HepG2 (cell line): ENCODE measurements at regions not wholly inside any gene's neighbourhood (a gene's known extent, or its start where the extent isn't known, plus 50 kb on each side); places are given as distances from the start of the nearest gene placed in this dataset.
A peak's percentile ranks its signal among the peaks of the same experiment; 100 is the strongest.

Experiments used
- ATAC-seq: fragments of 200-7000 bp; cut with Tn5 transposase; 3 replicates; pipeline ENCODE4 v1.9.1; 2020; ENCODE audit warnings: mild to moderate bottlenecking, moderate library complexity
- BruUV-seq: library from RNA; stranded (reverse); fragments of 400-500 nt; replicated peaks from 2 replicates; lab custom pipeline; 2021; lab: Mats Ljungman, UMichigan
- CTCF ChIA-PET: fragments of 300-600 bp; formaldehyde crosslinking; extraction: SDS; loops from one replicate; lab custom pipeline; 2021; ENCODE audit warnings: low total read pairs, inconsistent platforms, low intra/inter-chr PET ratio; lab: Yijun Ruan, JAX
- POLR2A ChIA-PET: fragments of 350-600 bp; sonication (Branson Sonifier 250); formaldehyde crosslinking; loops from one replicate; lab custom pipeline; 2020; ENCODE audit warnings: antibody characterized with exemption, inconsistent platforms; lab: Yijun Ruan, JAX
- DNase-seq: peaks from one replicate; pipeline ENCODE4 v3.0.0-alpha.2; 2015; ENCODE audit warnings: low spot score
- FAIRE-seq: peaks from 3 replicates; lab custom pipeline; 2011; peaks lifted over from hg19 to GRCh38; lab: Jason Lieb, UNC
- H2AFZ ChIP-seq: one replicate; pipeline ENCODE4 v1.6.1; 2011; ENCODE audit warnings: low read length, inconsistent platforms
- H3K27ac ChIP-seq: fragments of 300-600 bp; 3 replicates; pipeline ENCODE4 v1.8.0; 2011; ENCODE audit warnings: mixed run types, mild to moderate bottlenecking, mixed read lengths, low read length, inconsistent platforms; ENCODE audit not compliant: insufficient read depth; ENCODE audit errors: extremely low read length
- H3K27me3 ChIP-seq, 2 experiments: fragments of 200-600 bp in 1 of 2; 2 replicates in 1 of 2; 3 replicates in 1 of 2; pipeline versions ENCODE4 v1.6.0 to v1.8.0; 2011; ENCODE audit warnings: low read length in 2 of 2, mild to moderate bottlenecking in 2 of 2, moderate library complexity in 2 of 2, inconsistent platforms in 1 of 2; ENCODE audit not compliant: insufficient read depth in 2 of 2, control insufficient read depth in 1 of 2
- H3K36me3 ChIP-seq, 2 experiments: fragments of 200-600 bp in 1 of 2; replicated peaks in 1 of 2; 2 replicates in 1 of 2; 3 replicates in 1 of 2; pipeline versions ENCODE4 v1.5.1 to v1.8.0; 2011; ENCODE audit warnings: low read length in 2 of 2, inconsistent platforms in 1 of 2; ENCODE audit not compliant: insufficient read depth in 2 of 2, control insufficient read depth in 1 of 2
- H3K4me1 ChIP-seq: 2 replicates; pipeline ENCODE4 v1.5.1; 2012; ENCODE audit warnings: low read length, inconsistent platforms; ENCODE audit not compliant: insufficient read depth
- H3K4me2 ChIP-seq: 2 replicates; pipeline ENCODE4 v1.6.0; 2011; ENCODE audit warnings: low read depth, low read length, inconsistent platforms
- H3K4me3 ChIP-seq, 3 experiments: fragments of 200-600 bp in 1 of 3; sonication (generic), shearing (Covaris generic) in 1 of 3; replicated peaks in 1 of 3; 2 replicates each; pipeline ENCODE4 v1.5.1; 2011 to 2016; ENCODE audit warnings: low read length in 3 of 3, inconsistent platforms in 2 of 3, low read depth in 2 of 3, mild to moderate bottlenecking in 2 of 3, control low read depth in 1 of 3, mixed read lengths in 1 of 3; ENCODE audit not compliant: insufficient read depth in 1 of 3
- H3K79me2 ChIP-seq: one replicate; pipeline ENCODE4 v1.6.1; 2011; ENCODE audit warnings: low read length, inconsistent platforms; ENCODE audit not compliant: insufficient read depth
- H3K9ac ChIP-seq: 2 replicates; pipeline ENCODE4 v1.6.0; 2011; ENCODE audit warnings: mild to moderate bottlenecking, low read depth, low read length, inconsistent platforms; ENCODE audit not compliant: insufficient read depth
- H3K9me3 ChIP-seq: 2 replicates; pipeline ENCODE4 v1.5.1; 2012; ENCODE audit warnings: mild to moderate bottlenecking, low read length
- H4K20me1 ChIP-seq: 2 replicates; pipeline ENCODE4 v1.6.0; 2011; ENCODE audit warnings: inconsistent platforms, mild to moderate bottlenecking, low read length, moderate library complexity; ENCODE audit not compliant: insufficient read depth
- AKNA ChIP-seq: sonication (generic); formaldehyde crosslinking; IDR thresholded peaks from 2 replicates; pipeline ENCODE4 v1.4.0; 2020; ENCODE audit warnings: missing genetic modification reagents, borderline replicate concordance
- CTCF ChIP-seq: sonication (generic); formaldehyde crosslinking; IDR thresholded peaks from 2 replicates; pipeline ENCODE4 v1.5.0; 2020; ENCODE audit warnings: mild to moderate bottlenecking, missing genetic modification reagents, moderate library complexity
- EED ChIP-seq: sonication (generic); formaldehyde crosslinking; IDR thresholded peaks from 2 replicates; pipeline ENCODE4 v1.5.0; 2020; ENCODE audit warnings: mild to moderate bottlenecking, missing genetic modification reagents
- GFI1 ChIP-seq: sonication (generic); formaldehyde crosslinking; IDR thresholded peaks from 2 replicates; pipeline ENCODE4 v1.5.0; 2020; ENCODE audit warnings: missing genetic modification reagents, mild to moderate bottlenecking, borderline replicate concordance
- HNF4A ChIP-seq: sonication (generic); formaldehyde crosslinking; IDR thresholded peaks from 2 replicates; pipeline ENCODE4 v1.4.0; 2020; ENCODE audit warnings: missing genetic modification reagents
- ISX ChIP-seq: sonication (generic); formaldehyde crosslinking; conservative IDR thresholded peaks from 2 replicates; pipeline ENCODE4 v1.5.0; 2020; ENCODE audit warnings: missing genetic modification reagents
- KLF6 ChIP-seq: IDR thresholded peaks from 2 replicates; pipeline ENCODE4 v1.8.0; 2016; ENCODE audit warnings: missing biosample characterization, missing genetic modification reagents
- LCORL ChIP-seq, 2 experiments: fragments of 450-650 bp in 1 of 2; sonication (generic) in 1 of 2; formaldehyde crosslinking in 1 of 2; IDR thresholded peaks; 2 replicates each; pipeline versions ENCODE4 v1.5.0 to v1.6.1; 2017 to 2020; ENCODE audit warnings: antibody characterized with exemption in 1 of 2, missing genetic modification reagents in 1 of 2
- MEIS1 ChIP-seq: sonication (generic); formaldehyde crosslinking; IDR thresholded peaks from 2 replicates; pipeline ENCODE4 v1.9.0; 2021; ENCODE audit warnings: mild to moderate bottlenecking, missing genetic modification reagents, moderate library complexity, borderline replicate concordance
- MYPOP ChIP-seq: sonication (generic); formaldehyde crosslinking; IDR thresholded peaks from 2 replicates; pipeline ENCODE4 v1.8.1; 2023; ENCODE audit warnings: mild to moderate bottlenecking, moderate library complexity, missing genetic modification reagents
- NR2F1 ChIP-seq, 2 experiments: fragments of 450-650 bp in 1 of 2; formaldehyde crosslinking in 1 of 2; IDR thresholded peaks; 2 replicates each; pipeline versions ENCODE4 v1.5.0 to v1.6.1; 2016 to 2020; ENCODE audit warnings: mild to moderate bottlenecking in 1 of 2, missing compliant biosample characterization in 1 of 2, missing genetic modification reagents in 1 of 2, moderate library complexity in 1 of 2
- PAX8 ChIP-seq: sonication (generic); formaldehyde crosslinking; IDR thresholded peaks from 2 replicates; pipeline ENCODE4 v1.8.0; 2022; ENCODE audit warnings: mild to moderate bottlenecking, missing genetic modification reagents, borderline replicate concordance
- RAD21 ChIP-seq: fragments of 450-650 bp; formaldehyde crosslinking; IDR thresholded peaks from 2 replicates; pipeline ENCODE4 v1.5.0; 2020; ENCODE audit warnings: mild to moderate bottlenecking
- SMC3 ChIP-seq: IDR thresholded peaks from 2 replicates; pipeline ENCODE4 v1.6.1; 2011; ENCODE audit warnings: low read length, improper control_type of control experiment
- SOX5 ChIP-seq: IDR thresholded peaks from 2 replicates; pipeline ENCODE4 v1.6.1; 2016; ENCODE audit warnings: borderline replicate concordance
- STAG1 ChIP-seq: sonication (generic); formaldehyde crosslinking; IDR thresholded peaks from 2 replicates; pipeline ENCODE4 v1.4.0; 2020; ENCODE audit warnings: missing genetic modification reagents
- ZNF251 ChIP-seq: sonication (generic); formaldehyde crosslinking; IDR thresholded peaks from 2 replicates; pipeline ENCODE4 v1.9.0; 2021; ENCODE audit warnings: mild to moderate bottlenecking, missing genetic modification reagents
- ZNF850 ChIP-seq: sonication (generic); formaldehyde crosslinking; conservative IDR thresholded peaks from 2 replicates; pipeline ENCODE4 v1.9.0; 2021; ENCODE audit warnings: mild to moderate bottlenecking, missing genetic modification reagents
- WGBS: methylation state at CpG from one replicate; pipeline ENCODE4 v1.1.6; 2017; ENCODE audit warnings: low lambda C conversion rate; 5-methylcytosine and 5-hydroxymethylcytosine counted together
- in situ Hi-C: cut with HindIII; loops from 2 replicates; pipeline ENCODE4 v1.10.0; 2017; ENCODE audit warnings: low pct_unique_long_range_greater_than_20kb; ENCODE audit not compliant: extremely low pct_ligation_motif_present
- intact Hi-C: fragments of 100-400 bp; cut with micrococcal nuclease; formaldehyde crosslinking; loops from one replicate; pipeline ENCODE4 v1.10.0; 2022; ENCODE audit not compliant: unreplicated experiment

GRCh38 chr3:19065027-19065426 is 83.3 kb upstream of the KCNH8 start:
- intact Hi-C loops (loop anchor here (1.0 to 5.0 kb wide), 2 partner anchors 186 to 477 kb away; no protein-coding TSS in a partner anchor), in situ Hi-C loops (loop anchor here (10.0 to 25.0 kb wide), 2 partner anchors 472 to 800 kb away; no protein-coding TSS in a partner anchor)
- Histone ChIP-seq H3K9me3 (no peaks in the 10 kb centered on the region; the same call in 1 of the 2 replicates), H3K27ac (no peak overlapping the region), H4K20me1 (no peaks in the 10 kb centered on the region), H3K4me3 (no peak overlapping the region), H3K27me3 (no peaks in the 10 kb centered on the region), H3K9ac (no peak overlapping the region), H3K4me2 (no peak overlapping the region), H3K36me3 (no peaks in the 10 kb centered on the region), H2AFZ (no peak overlapping the region), H3K79me2 (no peaks in the 10 kb centered on the region), H3K4me1 (no peaks in the 10 kb centered on the region)
- FAIRE-seq = no peak
- POLR2A ChIA-PET = no interaction called here
- no TSS peak for BruUV-seq
- ATAC-seq = no peak
- 0% methylated on average over 1 of the region's 1 CpG for WGBS
- CTCF ChIA-PET = no interaction called here
- peak; percentile 10 for DNase-seq
- TF ChIP-seq AKNA = no peak
- TF ChIP-seq MEIS1 (CRISPR knock-in tag) = no peak
- TF ChIP-seq STAG1 (CRISPR knock-in tag) = peak; percentile 76
- TF ChIP-seq ZNF251 (CRISPR knock-in tag) = no peak
- TF ChIP-seq ZNF850 (CRISPR knock-in tag) = no peak
- peak; percentile 41; the same call in 1 of the 2 replicates for TF ChIP-seq RAD21
- TF ChIP-seq EED = no peak
- no peak for TF ChIP-seq KLF6 (CRISPR knock-in tag)
- TF ChIP-seq MYPOP = no peak
- TF ChIP-seq NR2F1 (CRISPR knock-in tag; IDR thresholded peaks at IDR 0.05) = no peak
- TF ChIP-seq PAX8 = no peak
- peak; percentile 58 for TF ChIP-seq CTCF (CRISPR knock-in tag)
- TF ChIP-seq SMC3 = peak; percentile 23; the same call in 1 of the 2 replicates
- no peak for TF ChIP-seq HNF4A (CRISPR knock-in tag)
- TF ChIP-seq ISX (CRISPR knock-in tag) = no peak
- no peak for TF ChIP-seq SOX5 (CRISPR knock-in tag)
- no peak for TF ChIP-seq LCORL (IDR thresholded peaks at IDR 0.05)
- no peak for TF ChIP-seq LCORL (CRISPR knock-in tag; IDR thresholded peaks at IDR 0.05)
- no peak for TF ChIP-seq GFI1
